ENCODE measurements at regions not wholly inside any gene's neighbourhood (a gene's known extent, or its start where the extent isn't known, plus 50 kb on each side); places are given as distances from the start of the nearest gene placed in this dataset.

DNA sequence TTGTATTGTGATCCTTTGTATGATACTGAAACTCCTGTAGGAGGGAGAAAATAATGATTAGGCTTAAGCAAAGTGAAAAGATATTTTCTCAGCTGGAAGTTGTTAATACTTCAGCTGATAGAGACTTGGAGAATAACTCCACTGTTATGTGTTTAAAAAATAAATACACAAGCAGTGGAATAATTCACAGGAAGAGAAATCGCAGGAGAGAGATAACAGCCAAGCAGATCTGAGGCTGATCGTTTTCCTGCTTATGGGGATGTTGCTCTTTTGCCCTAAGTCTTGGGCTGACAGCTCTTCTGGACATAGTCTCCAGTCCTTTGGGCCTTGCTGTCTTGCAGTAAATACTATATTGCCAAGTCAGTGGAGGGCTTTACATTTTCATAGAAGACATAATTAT is 93.3 kb downstream of the OLFM4 start:
- Histone ChIP-seq H3K36me3 (no peaks in the 10 kb centered on the region), H3K4me3 (no peak overlapping the region), H3K4me1 (no peaks in the 10 kb centered on the region), H3K27ac (no peak overlapping the region), H3K9me3 (peaks cover 0 to 12% (median 0%) of the 10 kb centered on the region in 11 donors), H3K27me3 (no peaks in the 10 kb centered on the region)
- 22 to 39% methylated on average over 2 of the region's 2 CpGs for WGBS, 2 donors
- TF ChIP-seq, protein P1, sequence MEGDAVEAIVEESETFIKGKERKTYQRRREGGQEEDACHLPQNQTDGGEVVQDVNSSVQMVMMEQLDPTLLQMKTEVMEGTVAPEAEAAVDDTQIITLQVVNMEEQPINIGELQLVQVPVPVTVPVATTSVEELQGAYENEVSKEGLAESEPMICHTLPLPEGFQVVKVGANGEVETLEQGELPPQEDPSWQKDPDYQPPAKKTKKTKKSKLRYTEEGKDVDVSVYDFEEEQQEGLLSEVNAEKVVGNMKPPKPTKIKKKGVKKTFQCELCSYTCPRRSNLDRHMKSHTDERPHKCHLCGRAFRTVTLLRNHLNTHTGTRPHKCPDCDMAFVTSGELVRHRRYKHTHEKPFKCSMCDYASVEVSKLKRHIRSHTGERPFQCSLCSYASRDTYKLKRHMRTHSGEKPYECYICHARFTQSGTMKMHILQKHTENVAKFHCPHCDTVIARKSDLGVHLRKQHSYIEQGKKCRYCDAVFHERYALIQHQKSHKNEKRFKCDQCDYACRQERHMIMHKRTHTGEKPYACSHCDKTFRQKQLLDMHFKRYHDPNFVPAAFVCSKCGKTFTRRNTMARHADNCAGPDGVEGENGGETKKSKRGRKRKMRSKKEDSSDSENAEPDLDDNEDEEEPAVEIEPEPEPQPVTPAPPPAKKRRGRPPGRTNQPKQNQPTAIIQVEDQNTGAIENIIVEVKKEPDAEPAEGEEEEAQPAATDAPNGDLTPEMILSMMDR (IDR thresholded peaks at IDR 0.05): no peak
- intact Hi-C loops (cut with DNase I): no loop called here
- no peak for ATAC-seq
- DNase-seq: no peak

DNA sequence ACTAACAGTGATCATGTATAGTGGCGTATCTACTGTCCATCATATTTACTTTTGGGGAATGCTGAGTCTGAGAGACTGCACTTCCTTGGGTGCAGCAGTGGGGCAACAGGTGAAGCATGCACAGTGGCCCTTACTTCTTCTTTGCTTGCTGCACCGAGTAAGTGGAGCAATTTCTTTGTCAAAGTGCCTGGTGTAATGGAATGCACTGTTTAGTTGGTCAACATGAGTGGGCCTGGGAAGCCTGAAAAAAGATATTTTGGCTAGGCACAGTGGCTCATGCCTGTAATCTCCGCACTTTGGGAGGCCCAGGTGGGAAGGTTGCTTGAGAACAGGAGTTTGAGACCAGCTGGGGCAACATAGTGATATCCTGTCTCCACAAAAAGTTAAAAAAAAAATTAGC is 94.9 kb downstream of the OLFM4 start:
- H3K36me3 ChIP-seq: no peaks in the 10 kb centered on the region
- no peak overlapping the region for H3K27ac ChIP-seq
- H3K4me3 ChIP-seq: no peak overlapping the region
- no peaks in the 10 kb centered on the region for H3K27me3 ChIP-seq
- TF ChIP-seq, protein P1 (IDR thresholded peaks at IDR 0.05): no peak
- intact Hi-C loops (cut with DNase I): no loop called here
- ATAC-seq (no peak), DNase-seq (no peak)
- no peaks in the 10 kb centered on the region for H3K9me3 ChIP-seq
- H3K4me1 ChIP-seq: no peaks in the 10 kb centered on the region
- 86 to 89% methylated on average over 3 of the region's 3 CpGs for WGBS, 2 donors

DNA sequence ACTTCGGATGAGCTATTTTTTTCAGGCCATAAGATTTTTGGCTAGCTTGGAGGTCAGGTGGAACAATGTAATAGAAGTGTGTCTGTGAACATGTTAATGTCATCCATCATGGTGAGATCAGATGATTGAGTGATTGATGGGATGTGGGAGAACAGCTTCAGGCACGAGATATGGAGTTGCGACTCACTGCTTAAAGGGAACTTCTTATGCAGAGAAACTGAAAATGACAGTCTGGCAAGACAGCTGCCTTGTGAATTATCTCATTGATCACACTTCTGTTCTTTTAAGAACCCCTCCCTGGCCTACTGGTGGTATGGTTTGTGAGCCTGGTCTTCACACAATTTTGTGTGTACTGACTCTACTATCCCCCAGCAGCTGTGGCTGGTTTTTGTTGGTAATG is 96.0 kb downstream of the OLFM4 start:
- no peak for DNase-seq
- H3K4me3 ChIP-seq: no peak overlapping the region
- no peaks in the 10 kb centered on the region for H3K9me3 ChIP-seq
- ATAC-seq: no peak
- TF ChIP-seq, protein P1 (IDR thresholded peaks at IDR 0.05): no peak
- peaks cover 0 to 3% (median 0%) of the 10 kb centered on the region in 7 donors for H3K27me3 ChIP-seq
- intact Hi-C loops (cut with DNase I): no loop called here
- no peaks in the 10 kb centered on the region for H3K4me1 ChIP-seq
- H3K27ac ChIP-seq: no peak overlapping the region
- no peaks in the 10 kb centered on the region for H3K36me3 ChIP-seq
- 76 to 85% methylated on average over 3 of the region's 3 CpGs for WGBS, 2 donors

DNA sequence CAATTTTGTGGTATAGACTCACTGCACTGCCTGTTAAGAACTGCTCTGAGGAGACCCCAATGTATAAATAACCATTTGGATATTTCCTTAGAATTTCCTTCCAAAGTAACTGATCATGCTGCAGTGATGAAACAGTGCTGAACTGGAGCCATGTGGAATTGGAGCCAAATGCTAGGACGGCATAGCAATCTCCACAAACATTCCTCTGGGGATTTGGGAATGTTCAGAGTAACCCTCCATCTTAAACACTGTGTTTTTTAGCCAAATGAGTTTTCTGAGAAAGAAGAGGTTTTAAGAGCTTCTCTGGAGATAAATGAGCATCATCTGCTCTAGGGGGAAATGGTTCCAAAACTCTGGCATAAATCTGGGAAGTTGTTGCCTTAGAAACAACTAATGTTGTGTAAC is 98.2 kb downstream of the OLFM4 start:
- H3K36me3 ChIP-seq: no peaks in the 10 kb centered on the region
- intact Hi-C loops (cut with DNase I): no loop called here
- ATAC-seq (peak in 3 of 8 donors; percentile 23 to 72 (median 30)), DNase-seq (no peak)
- H3K27me3 ChIP-seq: peaks cover 0 to 9% (median 0%) of the 10 kb centered on the region in 7 donors
- no peak overlapping the region for H3K27ac ChIP-seq
- H3K4me1 ChIP-seq: no peaks in the 10 kb centered on the region
- TF ChIP-seq, protein P1 (IDR thresholded peaks at IDR 0.05): no peak
- H3K9me3 ChIP-seq: no peaks in the 10 kb centered on the region
- no peak overlapping the region for H3K4me3 ChIP-seq
- 13 to 19% methylated on average over 1 of the region's 1 CpG for WGBS, 2 donors
